Activated CD8-positive, alpha-beta memory T cell treated with anti-CD3 and anti-CD28 coated beads for 4 hours (primary cell): ENCODE measurements at regions not wholly inside any gene's neighbourhood (a gene's known extent, or its start where the extent isn't known, plus 50 kb on each side); places are given as distances from the start of the nearest gene placed in this dataset.

ENCODE experiments used
- DNase-seq, 2 donors: peaks; one replicate each; pipeline ENCODE4 v3.0.0-alpha.2; 2020; ENCODE audit warnings: low read depth in 2 of 2

- DNase-seq, result no peak
Measured at GRCh38 chr9:89793124-89793495, 188.3 kb downstream of the GADD45G start.

GRCh38 chr9:89793551-89793950 is 188.7 kb downstream of the GADD45G start:
- no peak for DNase-seq

GRCh38 chr9:89794918-89795317 is 190.1 kb downstream of the GADD45G start:
- no peak for DNase-seq

GRCh38 chr9:89795538-89796195 is 190.9 kb downstream of the GADD45G start:
- DNase-seq, result no peak

- DNase-seq, result no peak
Measured at GRCh38 chr9:89796606-89797005, 191.8 kb downstream of the GADD45G start.

GRCh38 chr9:89797255-89797654 is 192.4 kb downstream of the GADD45G start:
- no peak for DNase-seq

GRCh38 chr9:89797937-89798455 is 193.2 kb downstream of the GADD45G start:
- no peak for DNase-seq

- DNase-seq, result no peak
Measured at GRCh38 chr9:89798547-89799120, 193.8 kb downstream of the GADD45G start.

- DNase-seq, result no peak
Measured at GRCh38 chr9:89799221-89799620, 194.4 kb downstream of the GADD45G start.

GRCh38 chr9:89799766-89800165 is 195.0 kb downstream of the GADD45G start:
- DNase-seq, result no peak

GRCh38 chr9:89801341-89801740 is 196.5 kb downstream of the GADD45G start:
- no peak for DNase-seq

- no peak for DNase-seq
Measured at GRCh38 chr9:89801742-89802670, 197.2 kb downstream of the GADD45G start.

GRCh38 chr9:89802781-89803355 is 198.1 kb downstream of the GADD45G start:
- DNase-seq, result no peak

GRCh38 chr9:89803403-89803802 is 198.6 kb downstream of the GADD45G start:
- no peak for DNase-seq

- no peak for DNase-seq
Measured at GRCh38 chr9:89804766-89805531, 200.1 kb downstream of the GADD45G start.

GRCh38 chr9:89805571-89806292 is 200.9 kb downstream of the GADD45G start:
- DNase-seq, result no peak

- no peak for DNase-seq
Measured at GRCh38 chr9:89806371-89807100, 201.7 kb downstream of the GADD45G start.

GRCh38 chr9:89807101-89807395 is 202.2 kb downstream of the GADD45G start:
- no peak for DNase-seq

- DNase-seq, result no peak
Measured at GRCh38 chr9:89807682-89808075, 202.9 kb downstream of the GADD45G start.

GRCh38 chr9:89808076-89808755 is 203.4 kb downstream of the GADD45G start:
- DNase-seq, result no peak
